OCI-LY3 (cell line): ENCODE measurements at regions not wholly inside any gene's neighbourhood (a gene's known extent, or its start where the extent isn't known, plus 50 kb on each side); places are given as distances from the start of the nearest gene placed in this dataset.

Experiments used
- CTCF ChIP-seq: fragments of 200-600, 300-600 bp; sonication (generic); IDR thresholded peaks from 2 replicates; pipeline ENCODE4 v1.5.1; 2014; ENCODE audit warnings: antibody characterized with exemption, low read length, low read depth
- EZH2phosphoT487 ChIP-seq: fragments of 200-600 bp; shearing (Covaris generic); IDR thresholded peaks from 2 replicates; pipeline ENCODE4 v1.6.1; 2018; ENCODE audit warnings: antibody characterized with exemption, mixed run types, low read depth

GRCh38 chr1:172883387-172883791, 167.4 kb downstream of the TNFSF18 start:
- no peak for TF ChIP-seq CTCF
- TF ChIP-seq EZH2phosphoT487 = no peak
